ENCODE measurements at regions not wholly inside any gene's neighbourhood (a gene's known extent, or its start where the extent isn't known, plus 50 kb on each side); places are given as distances from the start of the nearest gene placed in this dataset.

DNA sequence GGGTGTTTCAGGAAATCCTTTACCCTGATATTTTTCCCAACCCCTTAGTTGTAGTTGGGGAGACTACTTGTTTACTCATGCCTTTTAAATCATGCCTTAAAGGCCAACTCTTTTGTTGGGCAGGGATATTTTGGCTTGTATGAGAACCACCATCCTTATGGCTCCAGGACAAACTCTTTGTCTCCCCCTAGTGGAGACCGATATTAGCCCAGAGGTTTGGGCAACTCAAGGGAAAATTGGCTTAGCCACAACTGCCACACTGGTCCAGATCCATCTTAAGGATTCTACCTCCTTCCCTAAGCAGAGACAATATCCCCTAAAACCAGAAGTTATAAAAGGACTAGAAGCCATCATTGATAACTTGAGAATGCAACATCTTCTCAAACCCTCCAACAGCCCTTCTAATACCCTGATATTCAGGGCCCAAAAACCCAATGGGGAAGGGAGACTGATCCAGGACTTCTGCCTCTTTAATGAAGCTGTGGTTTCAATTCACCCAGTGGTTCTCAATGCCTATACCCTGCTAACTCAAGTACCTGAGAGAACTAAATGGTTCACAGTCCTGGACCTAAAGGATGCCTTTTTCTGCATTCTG is 100.9 kb upstream of the HCN1 start:
- ChIA-PET CTCF (no interaction called here), POLR2A (no interaction called here)
- H3K4me3 Mint-ChIP-seq: no peak overlapping the region
- no peaks in the 10 kb centered on the region for H3K27me3 Mint-ChIP-seq
- ATAC-seq (replicated peaks in 1 of 4): no peak
- H3K36me3 Mint-ChIP-seq: no peaks in the 10 kb centered on the region
- no peak overlapping the region for H3K4me3 ChIP-seq (ENCODE audit: control insufficient read depth in 1 of 2, extremely low read depth in 1 of 2, low read length in 1 of 2)
- no peak for DNase-seq
- H3K9me3 Mint-ChIP-seq: peaks cover 7 to 25% (median 20%) of the 10 kb centered on the region in 3 donors
- no peaks in the 10 kb centered on the region for H3K36me3 ChIP-seq (ENCODE audit: control insufficient read depth in 2 of 2, extremely low read depth in 1 of 2, insufficient read depth in 1 of 2, low read length in 1 of 2)
- no peak overlapping the region for H3K27ac ChIP-seq (ENCODE audit: low read length)
- no peaks in the 10 kb centered on the region for H3K4me1 ChIP-seq (ENCODE audit: control insufficient read depth in 1 of 2, extremely low read depth in 1 of 2, insufficient read depth in 2 of 2, low read length in 2 of 2)
- WGBS (ENCODE audit: insufficient coverage): 78% methylated on average over 1 of the region's 1 CpG
- H3K27me3 ChIP-seq (replicated peaks in 1 of 2; ENCODE audit: control insufficient read depth in 2 of 2, extremely low read depth in 1 of 2, insufficient read depth in 2 of 2, low read length in 1 of 2): no peaks in the 10 kb centered on the region
- no peaks in the 10 kb centered on the region for H3K4me1 Mint-ChIP-seq
- no peaks in the 10 kb centered on the region for H3K9me3 ChIP-seq
- H3K27ac Mint-ChIP-seq: no peak overlapping the region

GRCh38 chr5:45795458-45795857 is 99.3 kb upstream of the HCN1 start:
- Mint-ChIP-seq H3K4me3 (no peak overlapping the region), H3K4me1 (no peaks in the 10 kb centered on the region), H3K27me3 (no peaks in the 10 kb centered on the region), H3K27ac (no peak overlapping the region), H3K36me3 (no peaks in the 10 kb centered on the region), H3K9me3 (peaks cover 3 to 19% (median 14%) of the 10 kb centered on the region in 3 donors)
- ATAC-seq (replicated peaks in 1 of 4) (no peak), DNase-seq (no peak)
- CTCF ChIA-PET: no interaction called here
- Histone ChIP-seq H3K9me3 (no peaks in the 10 kb centered on the region), H3K36me3 (ENCODE audit: control insufficient read depth in 2 of 2, extremely low read depth in 1 of 2, insufficient read depth in 1 of 2, low read length in 1 of 2) (no peaks in the 10 kb centered on the region), H3K27ac (ENCODE audit: low read length) (no peak overlapping the region), H3K4me1 (ENCODE audit: control insufficient read depth in 1 of 2, extremely low read depth in 1 of 2, insufficient read depth in 2 of 2, low read length in 2 of 2) (no peaks in the 10 kb centered on the region), H3K4me3 (ENCODE audit: control insufficient read depth in 1 of 2, extremely low read depth in 1 of 2, low read length in 1 of 2) (no peak overlapping the region), H3K27me3 (replicated peaks in 1 of 2; ENCODE audit: control insufficient read depth in 2 of 2, extremely low read depth in 1 of 2, insufficient read depth in 2 of 2, low read length in 1 of 2) (no peaks in the 10 kb centered on the region)
- 60% methylated on average over 1 of the region's 1 CpG for WGBS (ENCODE audit: insufficient coverage)
- POLR2A ChIA-PET: no interaction called here

DNA sequence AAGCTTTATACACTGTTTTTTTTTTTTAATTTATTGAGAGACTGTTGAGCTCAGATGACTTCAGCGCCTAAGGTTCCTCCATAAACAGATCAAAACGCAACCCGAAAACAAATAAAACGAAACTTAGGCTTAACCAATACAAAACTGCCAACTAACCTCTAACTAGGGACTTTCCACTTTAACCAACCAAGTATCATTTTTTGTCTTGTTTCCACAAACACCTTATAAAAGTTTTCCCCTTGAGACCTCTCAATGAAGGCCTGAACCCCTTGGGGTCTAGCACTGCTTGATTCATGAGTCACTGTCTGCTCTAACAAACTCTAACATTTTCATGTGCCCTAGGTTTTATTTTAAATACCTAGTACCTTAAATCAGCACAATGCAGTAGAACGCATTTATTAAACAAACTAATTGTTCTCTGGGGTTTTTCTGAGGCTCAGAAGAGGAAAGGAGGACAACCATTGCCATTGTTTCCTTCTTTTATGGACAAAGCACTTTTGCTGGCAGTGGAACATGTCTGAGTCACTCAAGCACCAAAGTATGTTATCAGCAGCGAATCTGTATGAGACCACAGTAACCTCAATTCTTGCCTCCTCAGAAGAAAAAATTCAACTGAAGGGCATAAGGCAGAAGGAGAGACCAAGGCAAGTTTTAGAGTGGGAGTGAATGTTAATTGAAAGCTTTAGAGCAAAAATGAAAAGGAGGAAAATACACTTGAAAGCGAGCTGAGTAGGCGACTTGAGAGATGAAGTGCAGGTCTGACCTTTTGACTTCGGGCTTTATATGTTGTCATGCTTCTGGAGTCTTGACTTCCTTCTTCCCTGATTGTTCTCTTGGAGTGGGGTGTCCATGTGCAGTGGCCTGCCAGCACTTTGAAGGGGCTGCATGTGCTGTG is 97.7 kb upstream of the HCN1 start:
- Histone ChIP-seq H3K36me3 (ENCODE audit: control insufficient read depth in 2 of 2, extremely low read depth in 1 of 2, insufficient read depth in 1 of 2, low read length in 1 of 2) (no peaks in the 10 kb centered on the region), H3K27ac (ENCODE audit: low read length) (no peak overlapping the region), H3K4me3 (ENCODE audit: control insufficient read depth in 1 of 2, extremely low read depth in 1 of 2, low read length in 1 of 2) (no peak overlapping the region), H3K27me3 (replicated peaks in 1 of 2; ENCODE audit: control insufficient read depth in 2 of 2, extremely low read depth in 1 of 2, insufficient read depth in 2 of 2, low read length in 1 of 2) (no peaks in the 10 kb centered on the region), H3K9me3 (no peaks in the 10 kb centered on the region), H3K4me1 (ENCODE audit: control insufficient read depth in 1 of 2, extremely low read depth in 1 of 2, insufficient read depth in 2 of 2, low read length in 2 of 2) (no peaks in the 10 kb centered on the region)
- no peak overlapping the region for H3K27ac Mint-ChIP-seq
- ChIA-PET POLR2A (no interaction called here), CTCF (no interaction called here)
- H3K36me3 Mint-ChIP-seq: no peaks in the 10 kb centered on the region
- DNase-seq: no peak
- no peak overlapping the region for H3K4me3 Mint-ChIP-seq
- WGBS (ENCODE audit: insufficient coverage): 78% methylated on average over 6 of the region's 9 CpGs
- H3K9me3 Mint-ChIP-seq: peaks cover 10 to 22% (median 19%) of the 10 kb centered on the region in 3 donors
- H3K4me1 Mint-ChIP-seq: no peaks in the 10 kb centered on the region
- no peak for ATAC-seq (replicated peaks in 1 of 4)
- H3K27me3 Mint-ChIP-seq: no peaks in the 10 kb centered on the region

- Mint-ChIP-seq H3K9me3 (peaks cover 11 to 39% (median 25%) of the 10 kb centered on the region in 3 donors), H3K27me3 (no peaks in the 10 kb centered on the region), H3K27ac (no peak overlapping the region), H3K4me1 (no peaks in the 10 kb centered on the region), H3K36me3 (no peaks in the 10 kb centered on the region), H3K4me3 (no peak overlapping the region)
- CTCF ChIA-PET: no interaction called here
- Histone ChIP-seq H3K27me3 (replicated peaks in 1 of 2; ENCODE audit: control insufficient read depth in 2 of 2, extremely low read depth in 1 of 2, insufficient read depth in 2 of 2, low read length in 1 of 2) (no peaks in the 10 kb centered on the region), H3K4me1 (ENCODE audit: control insufficient read depth in 1 of 2, extremely low read depth in 1 of 2, insufficient read depth in 2 of 2, low read length in 2 of 2) (no peaks in the 10 kb centered on the region), H3K36me3 (ENCODE audit: control insufficient read depth in 2 of 2, extremely low read depth in 1 of 2, insufficient read depth in 1 of 2, low read length in 1 of 2) (no peaks in the 10 kb centered on the region), H3K27ac (ENCODE audit: low read length) (no peak overlapping the region), H3K4me3 (ENCODE audit: control insufficient read depth in 1 of 2, extremely low read depth in 1 of 2, low read length in 1 of 2) (no peak overlapping the region), H3K9me3 (peaks cover 3% of the 10 kb centered on the region)
- ATAC-seq (replicated peaks in 1 of 4) (no peak), DNase-seq (no peak)
- POLR2A ChIA-PET: no interaction called here
- WGBS (ENCODE audit: insufficient coverage): 80% methylated on average over 1 of the region's 3 CpGs
These were observed 83.9 kb upstream of the HCN1 start for GRCh38 chr5:45779874-45780671.

DNA sequence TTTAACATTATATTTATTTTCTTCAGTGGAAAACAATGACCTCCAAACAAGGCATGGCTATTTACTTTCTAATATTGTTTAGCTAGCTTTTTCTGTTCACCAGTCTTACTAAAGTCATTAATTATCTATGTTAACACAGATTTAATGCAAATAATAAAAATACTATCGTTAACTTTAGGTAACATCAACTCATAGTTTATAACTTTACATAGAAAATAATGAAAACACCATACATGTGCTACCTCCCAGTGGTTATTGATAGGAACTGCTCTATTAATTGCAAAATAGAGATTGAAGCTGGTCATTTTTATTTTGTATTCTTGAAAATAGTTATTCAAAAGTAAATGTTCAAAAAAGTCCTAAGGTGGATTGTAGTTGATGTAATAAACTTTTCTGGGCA is 78.3 kb upstream of the HCN1 start:
- ChIA-PET CTCF (no interaction called here), POLR2A (no interaction called here)
- H3K4me3 Mint-ChIP-seq: no peak overlapping the region
- peaks cover 12 to 28% (median 18%) of the 10 kb centered on the region in 3 donors for H3K9me3 Mint-ChIP-seq
- no peak for DNase-seq
- Histone ChIP-seq H3K36me3 (ENCODE audit: control insufficient read depth in 2 of 2, extremely low read depth in 1 of 2, insufficient read depth in 1 of 2, low read length in 1 of 2) (no peaks in the 10 kb centered on the region), H3K4me1 (ENCODE audit: control insufficient read depth in 1 of 2, extremely low read depth in 1 of 2, insufficient read depth in 2 of 2, low read length in 2 of 2) (no peaks in the 10 kb centered on the region), H3K4me3 (ENCODE audit: control insufficient read depth in 1 of 2, extremely low read depth in 1 of 2, low read length in 1 of 2) (no peak overlapping the region), H3K27me3 (replicated peaks in 1 of 2; ENCODE audit: control insufficient read depth in 2 of 2, extremely low read depth in 1 of 2, insufficient read depth in 2 of 2, low read length in 1 of 2) (no peaks in the 10 kb centered on the region), H3K27ac (ENCODE audit: low read length) (no peak overlapping the region), H3K9me3 (peaks cover 2% of the 10 kb centered on the region)
- no peaks in the 10 kb centered on the region for H3K36me3 Mint-ChIP-seq
- no peaks in the 10 kb centered on the region for H3K27me3 Mint-ChIP-seq
- ATAC-seq (replicated peaks in 1 of 4): no peak
- no peaks in the 10 kb centered on the region for H3K4me1 Mint-ChIP-seq
- no CpG with 5 or more reads among the region's 1 CpG for WGBS (ENCODE audit: insufficient coverage)
- no peak overlapping the region for H3K27ac Mint-ChIP-seq

DNA sequence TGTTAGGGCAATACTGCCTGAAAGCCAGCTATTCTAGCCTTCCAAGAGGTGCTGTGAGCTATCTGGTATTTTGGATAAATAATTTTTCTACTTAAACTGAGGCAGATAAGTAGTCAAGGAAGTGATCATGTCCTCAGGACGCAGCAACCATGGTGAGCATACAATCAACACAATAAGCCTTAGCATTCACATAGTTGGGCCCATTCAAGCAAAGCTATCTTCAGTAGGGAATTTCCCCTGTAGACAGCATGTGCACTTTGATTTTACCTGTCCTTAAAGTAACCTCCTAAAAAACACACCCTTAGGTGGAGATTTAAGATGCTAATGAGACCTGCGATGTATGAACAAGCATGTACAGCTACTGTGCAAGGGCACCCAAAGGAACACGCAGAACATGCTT is 76.2 kb upstream of the HCN1 start:
- Mint-ChIP-seq H3K4me3 (no peak overlapping the region), H3K36me3 (no peaks in the 10 kb centered on the region), H3K4me1 (no peaks in the 10 kb centered on the region), H3K27ac (no peak overlapping the region), H3K9me3 (peaks cover 8 to 20% (median 14%) of the 10 kb centered on the region in 3 donors), H3K27me3 (no peaks in the 10 kb centered on the region)
- H3K9me3 ChIP-seq: peaks cover 4% of the 10 kb centered on the region
- no peaks in the 10 kb centered on the region for H3K4me1 ChIP-seq (ENCODE audit: control insufficient read depth in 1 of 2, extremely low read depth in 1 of 2, insufficient read depth in 2 of 2, low read length in 2 of 2)
- WGBS (ENCODE audit: insufficient coverage): 89% methylated on average over 1 of the region's 3 CpGs
- no peak overlapping the region for H3K4me3 ChIP-seq (ENCODE audit: control insufficient read depth in 1 of 2, extremely low read depth in 1 of 2, low read length in 1 of 2)
- no peak for ATAC-seq (replicated peaks in 1 of 4)
- CTCF ChIA-PET: no interaction called here
- no peak overlapping the region for H3K27ac ChIP-seq (ENCODE audit: low read length)
- no peaks in the 10 kb centered on the region for H3K36me3 ChIP-seq (ENCODE audit: control insufficient read depth in 2 of 2, extremely low read depth in 1 of 2, insufficient read depth in 1 of 2, low read length in 1 of 2)
- H3K27me3 ChIP-seq (replicated peaks in 1 of 2; ENCODE audit: control insufficient read depth in 2 of 2, extremely low read depth in 1 of 2, insufficient read depth in 2 of 2, low read length in 1 of 2): no peaks in the 10 kb centered on the region
- DNase-seq: no peak
- POLR2A ChIA-PET: no interaction called here

All from T-cell (primary cell).